PFSK-1 (cell line): ENCODE measurements at regions not wholly inside any gene's neighbourhood (a gene's known extent, or its start where the extent isn't known, plus 50 kb on each side); places are given as distances from the start of the nearest gene placed in this dataset.

Source experiments
- FOXP2 ChIP-seq: optimal IDR thresholded peaks from 2 replicates; pipeline ENCODE3; 2011; ENCODE audit warnings: borderline replicate concordance, control low read depth, inconsistent platforms; ENCODE audit not compliant: insufficient read depth; ENCODE audit errors: extremely low read length, extremely low read depth
- POLR2AphosphoS5 ChIP-seq: IDR thresholded peaks from 2 replicates; pipeline ENCODE4 v1.6.1; 2012; ENCODE audit warnings: low read depth, mild to moderate bottlenecking, control low read depth, low read length, moderate library complexity
- SIN3A ChIP-seq: IDR thresholded peaks from 2 replicates; pipeline ENCODE4 v1.6.1; 2012; ENCODE audit warnings: mild to moderate bottlenecking, low read length, moderate library complexity, borderline replicate concordance; ENCODE audit not compliant: insufficient read depth
- TAF1 ChIP-seq: IDR thresholded peaks from 2 replicates; pipeline ENCODE4 v1.6.1; 2012; ENCODE audit warnings: low read length, control low read depth, borderline replicate concordance; ENCODE audit not compliant: insufficient read depth
- TF ChIP-seq, protein P1 (sequence below), 2 experiments: IDR thresholded peaks; 2 replicates each; pipeline versions ENCODE4 v1.6.1 to v1.8.0; 2011 to 2012; ENCODE audit warnings: low read depth in 2 of 2, low read length in 2 of 2, control low read depth in 1 of 2, inconsistent platforms in 1 of 2, mild to moderate bottlenecking in 1 of 2, moderate library complexity in 1 of 2; ENCODE audit not compliant: insufficient read depth in 1 of 2

DNA sequence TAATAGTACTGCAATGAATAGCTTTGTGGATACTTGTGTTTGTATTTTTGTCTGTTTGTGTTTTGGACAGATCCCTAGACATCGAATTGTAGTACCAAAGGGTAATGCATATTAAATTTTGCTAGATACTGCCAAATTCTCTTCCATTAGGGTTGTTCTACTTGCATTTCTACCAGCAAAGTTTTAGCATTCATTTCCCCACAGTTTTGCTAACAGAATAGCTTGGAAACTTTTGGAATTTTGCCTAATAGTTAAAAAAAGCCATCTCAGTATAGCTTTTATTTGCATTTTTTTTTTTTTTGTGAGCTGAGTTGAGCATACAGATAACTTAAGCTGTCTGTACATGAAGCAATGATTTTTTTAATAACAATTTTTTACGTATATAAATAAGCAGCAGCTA lies 1084.9 kb downstream of the ADGRL3 start:
- TF ChIP-seq TAF1 = no peak
- TF ChIP-seq POLR2AphosphoS5 = no peak
- no peak for TF ChIP-seq SIN3A
- TF ChIP-seq, protein P1, sequence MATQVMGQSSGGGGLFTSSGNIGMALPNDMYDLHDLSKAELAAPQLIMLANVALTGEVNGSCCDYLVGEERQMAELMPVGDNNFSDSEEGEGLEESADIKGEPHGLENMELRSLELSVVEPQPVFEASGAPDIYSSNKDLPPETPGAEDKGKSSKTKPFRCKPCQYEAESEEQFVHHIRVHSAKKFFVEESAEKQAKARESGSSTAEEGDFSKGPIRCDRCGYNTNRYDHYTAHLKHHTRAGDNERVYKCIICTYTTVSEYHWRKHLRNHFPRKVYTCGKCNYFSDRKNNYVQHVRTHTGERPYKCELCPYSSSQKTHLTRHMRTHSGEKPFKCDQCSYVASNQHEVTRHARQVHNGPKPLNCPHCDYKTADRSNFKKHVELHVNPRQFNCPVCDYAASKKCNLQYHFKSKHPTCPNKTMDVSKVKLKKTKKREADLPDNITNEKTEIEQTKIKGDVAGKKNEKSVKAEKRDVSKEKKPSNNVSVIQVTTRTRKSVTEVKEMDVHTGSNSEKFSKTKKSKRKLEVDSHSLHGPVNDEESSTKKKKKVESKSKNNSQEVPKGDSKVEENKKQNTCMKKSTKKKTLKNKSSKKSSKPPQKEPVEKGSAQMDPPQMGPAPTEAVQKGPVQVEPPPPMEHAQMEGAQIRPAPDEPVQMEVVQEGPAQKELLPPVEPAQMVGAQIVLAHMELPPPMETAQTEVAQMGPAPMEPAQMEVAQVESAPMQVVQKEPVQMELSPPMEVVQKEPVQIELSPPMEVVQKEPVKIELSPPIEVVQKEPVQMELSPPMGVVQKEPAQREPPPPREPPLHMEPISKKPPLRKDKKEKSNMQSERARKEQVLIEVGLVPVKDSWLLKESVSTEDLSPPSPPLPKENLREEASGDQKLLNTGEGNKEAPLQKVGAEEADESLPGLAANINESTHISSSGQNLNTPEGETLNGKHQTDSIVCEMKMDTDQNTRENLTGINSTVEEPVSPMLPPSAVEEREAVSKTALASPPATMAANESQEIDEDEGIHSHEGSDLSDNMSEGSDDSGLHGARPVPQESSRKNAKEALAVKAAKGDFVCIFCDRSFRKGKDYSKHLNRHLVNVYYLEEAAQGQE (IDR thresholded peaks at IDR 0.05; ENCODE audit: insufficient read depth in 1 of 2, low read depth in 2 of 2, low read length in 2 of 2) = no peak
- TF ChIP-seq FOXP2 = no peak

DNA sequence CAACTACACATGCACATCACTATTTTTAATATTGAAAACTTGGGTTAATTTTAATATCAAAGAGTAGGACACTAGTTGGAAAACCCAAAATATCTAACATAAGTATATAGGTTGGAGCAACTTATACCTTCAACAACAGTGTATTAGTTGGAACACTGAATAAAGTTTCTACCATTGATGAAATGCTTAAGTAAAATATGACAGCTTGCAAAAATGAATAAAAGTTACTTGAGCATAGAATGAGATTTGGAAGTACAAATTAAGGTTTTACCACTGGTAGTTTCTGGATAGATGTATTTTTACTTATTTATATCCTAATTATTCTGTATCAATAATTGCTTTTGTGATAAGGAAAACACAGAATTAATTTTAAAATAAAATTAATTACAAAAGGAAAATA lies 1079.6 kb downstream of the ADGRL3 start:
- TF ChIP-seq TAF1 = no peak
- no peak for TF ChIP-seq FOXP2
- TF ChIP-seq POLR2AphosphoS5 = no peak
- no peak for TF ChIP-seq SIN3A
- TF ChIP-seq, protein P1 (IDR thresholded peaks at IDR 0.05; ENCODE audit: insufficient read depth in 1 of 2, low read depth in 2 of 2, low read length in 2 of 2) = no peak

- TF ChIP-seq POLR2AphosphoS5 (no peak), FOXP2 (no peak)
These were observed 1075.3 kb downstream of the ADGRL3 start for GRCh38 chr4:62275470-62275869.

DNA sequence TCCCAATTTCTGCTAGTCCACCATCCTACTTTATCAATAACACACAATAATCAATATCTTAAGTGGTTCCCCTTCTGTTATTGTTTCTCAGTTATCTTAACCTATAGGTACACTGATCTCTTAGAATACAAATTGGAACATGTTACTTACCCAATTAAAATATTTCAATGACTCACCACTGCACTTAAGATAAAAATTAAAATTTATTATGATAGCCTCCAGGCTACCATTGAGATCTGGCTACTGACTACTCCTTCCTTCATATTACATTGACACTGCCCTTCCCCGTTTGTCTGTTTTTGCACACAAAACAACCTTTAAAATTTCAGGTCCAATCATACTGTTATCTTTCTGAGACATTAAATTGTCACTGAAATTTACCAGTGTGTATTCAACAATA lies 1074.7 kb downstream of the ADGRL3 start:
- no peak for TF ChIP-seq TAF1
- TF ChIP-seq, protein P1 (IDR thresholded peaks at IDR 0.05; ENCODE audit: insufficient read depth in 1 of 2, low read depth in 2 of 2, low read length in 2 of 2) = no peak
- no peak for TF ChIP-seq SIN3A
- no peak for TF ChIP-seq POLR2AphosphoS5
- no peak for TF ChIP-seq FOXP2

DNA sequence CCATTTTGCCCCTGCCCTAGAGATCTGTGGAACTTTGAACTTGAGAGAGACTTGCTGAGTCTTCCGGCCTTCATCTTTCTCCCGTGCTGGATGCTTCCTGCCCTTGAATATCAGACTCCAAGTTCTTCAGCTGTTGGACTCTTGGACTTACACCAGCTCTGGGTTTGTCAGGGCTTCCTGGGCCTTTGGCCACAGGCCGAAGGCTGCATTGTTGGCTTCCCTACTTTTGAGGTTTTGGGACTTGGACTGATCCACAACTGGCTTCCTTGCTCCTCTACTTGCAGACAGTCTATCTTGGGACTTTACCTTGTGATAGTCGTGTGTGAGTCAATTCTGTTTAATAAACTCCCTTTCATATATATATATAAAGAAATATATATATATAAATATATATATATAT lies 1071.0 kb downstream of the ADGRL3 start:
- TF ChIP-seq, protein P1 (IDR thresholded peaks at IDR 0.05; ENCODE audit: insufficient read depth in 1 of 2, low read depth in 2 of 2, low read length in 2 of 2) = no peak
- no peak for TF ChIP-seq POLR2AphosphoS5

DNA sequence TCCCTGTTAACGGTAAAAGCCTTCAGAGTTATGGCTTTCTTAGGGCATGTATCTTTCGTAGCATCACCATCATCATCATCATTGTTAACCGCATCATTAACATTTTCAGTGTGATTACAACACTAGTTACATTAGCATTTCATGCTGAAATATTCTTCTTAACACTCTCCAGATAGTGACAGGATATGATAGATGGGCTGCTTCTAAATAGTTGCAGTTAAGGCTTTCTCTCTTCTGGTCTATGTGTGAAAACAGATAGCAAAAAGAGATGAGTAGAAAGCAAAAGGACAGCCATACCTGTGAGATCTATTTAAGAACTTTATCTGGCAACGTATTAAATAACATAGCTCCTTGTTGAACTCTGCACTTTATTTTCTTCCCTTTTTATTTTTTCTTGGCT lies 1069.8 kb downstream of the ADGRL3 start:
- TF ChIP-seq SIN3A = no peak
- TF ChIP-seq TAF1 = no peak
- TF ChIP-seq, protein P1 (IDR thresholded peaks at IDR 0.05; ENCODE audit: insufficient read depth in 1 of 2, low read depth in 2 of 2, low read length in 2 of 2) = no peak
- TF ChIP-seq POLR2AphosphoS5 = no peak
- no peak for TF ChIP-seq FOXP2
